ENCODE measurements at regions not wholly inside any gene's neighbourhood (a gene's known extent, or its start where the extent isn't known, plus 50 kb on each side); places are given as distances from the start of the nearest gene placed in this dataset.
"Not testable (repeated sequence)": the region's sequence is repeated elsewhere in the genome, so short reads cannot be mapped to it uniquely, and the experiment has no call there.

DNA sequence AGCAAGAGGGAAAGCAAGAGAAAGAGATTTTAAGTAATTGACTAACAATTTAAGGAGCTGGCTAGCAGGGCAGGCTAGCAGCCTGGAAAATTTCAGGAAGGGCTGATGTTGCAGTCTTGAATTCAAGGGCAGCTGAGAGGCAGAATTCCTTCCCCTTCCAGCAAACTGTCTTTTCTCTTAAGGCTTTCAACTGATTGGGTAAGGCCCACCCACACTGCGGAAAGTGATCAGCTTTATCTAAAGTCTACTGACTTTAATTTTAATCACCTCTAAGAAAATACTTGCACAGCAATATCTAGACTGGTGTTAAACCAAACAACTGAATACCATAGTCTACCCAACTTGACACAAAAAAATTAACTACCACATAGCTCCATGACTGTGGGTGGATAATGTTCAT lies 303.9 kb downstream of the FZD1 start:
- ATAC-seq (ENCODE audit: low read depth) (no peak), DNase-seq (no peak)
- Mint-ChIP-seq H3K4me1 (no peaks in the 10 kb centered on the region), H3K27me3 (no peaks in the 10 kb centered on the region), H3K9me3 (no peaks in the 10 kb centered on the region), H3K27ac (no peak overlapping the region), H3K36me3 (ENCODE audit: low read depth) (no peaks in the 10 kb centered on the region), H3K4me3 (no peak overlapping the region)
- intact Hi-C loops (cut with micrococcal nuclease): no loop called here
- TF ChIP-seq, protein P1, sequence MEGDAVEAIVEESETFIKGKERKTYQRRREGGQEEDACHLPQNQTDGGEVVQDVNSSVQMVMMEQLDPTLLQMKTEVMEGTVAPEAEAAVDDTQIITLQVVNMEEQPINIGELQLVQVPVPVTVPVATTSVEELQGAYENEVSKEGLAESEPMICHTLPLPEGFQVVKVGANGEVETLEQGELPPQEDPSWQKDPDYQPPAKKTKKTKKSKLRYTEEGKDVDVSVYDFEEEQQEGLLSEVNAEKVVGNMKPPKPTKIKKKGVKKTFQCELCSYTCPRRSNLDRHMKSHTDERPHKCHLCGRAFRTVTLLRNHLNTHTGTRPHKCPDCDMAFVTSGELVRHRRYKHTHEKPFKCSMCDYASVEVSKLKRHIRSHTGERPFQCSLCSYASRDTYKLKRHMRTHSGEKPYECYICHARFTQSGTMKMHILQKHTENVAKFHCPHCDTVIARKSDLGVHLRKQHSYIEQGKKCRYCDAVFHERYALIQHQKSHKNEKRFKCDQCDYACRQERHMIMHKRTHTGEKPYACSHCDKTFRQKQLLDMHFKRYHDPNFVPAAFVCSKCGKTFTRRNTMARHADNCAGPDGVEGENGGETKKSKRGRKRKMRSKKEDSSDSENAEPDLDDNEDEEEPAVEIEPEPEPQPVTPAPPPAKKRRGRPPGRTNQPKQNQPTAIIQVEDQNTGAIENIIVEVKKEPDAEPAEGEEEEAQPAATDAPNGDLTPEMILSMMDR (IDR thresholded peaks at IDR 0.05): no peak
- ChIA-PET POLR2A (no interaction called here), CTCF (no interaction called here)

DNA sequence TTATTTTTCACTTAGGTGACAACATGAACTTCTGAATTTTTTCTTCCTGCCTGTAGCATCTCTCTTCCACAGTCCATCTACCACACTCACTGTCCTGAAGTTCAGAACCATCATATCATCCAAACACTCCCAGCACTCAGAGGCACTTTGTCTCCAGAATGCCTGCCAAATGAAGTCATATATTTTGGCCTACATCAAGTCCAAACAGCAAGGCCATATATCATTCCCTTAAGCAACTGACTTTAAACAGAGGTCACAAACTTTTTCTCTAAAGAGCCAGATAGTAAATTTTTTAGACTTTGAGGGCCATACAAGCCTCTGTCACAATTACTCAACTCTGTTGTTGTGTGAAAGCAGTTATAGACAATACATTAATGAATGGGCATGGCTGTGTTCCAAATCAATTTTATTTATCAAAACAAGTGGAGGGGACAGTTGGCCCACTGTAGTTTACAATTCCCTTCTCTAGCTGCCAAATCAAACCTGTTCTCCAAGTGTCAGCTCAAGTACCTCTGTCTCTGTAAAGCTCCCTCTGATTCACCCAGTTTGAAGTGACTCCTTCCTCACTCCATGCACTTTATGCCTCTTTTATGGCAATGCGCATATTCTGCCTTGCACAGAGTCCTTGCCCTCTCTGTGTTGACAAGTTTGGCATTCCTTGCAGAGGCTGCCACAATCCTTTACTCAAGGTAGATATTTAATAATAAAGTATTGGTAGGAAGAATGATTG lies 305.7 kb downstream of the FZD1 start:
- intact Hi-C loops (cut with micrococcal nuclease): no loop called here
- POLR2A ChIA-PET: no interaction called here
- Mint-ChIP-seq H3K4me1 (no peaks in the 10 kb centered on the region), H3K27me3 (no peaks in the 10 kb centered on the region), H3K9me3 (no peaks in the 10 kb centered on the region), H3K36me3 (ENCODE audit: low read depth) (no peaks in the 10 kb centered on the region), H3K27ac (no peak overlapping the region), H3K4me3 (no peak overlapping the region)
- CTCF ChIA-PET: no interaction called here
- ATAC-seq (ENCODE audit: low read depth) (no peak), DNase-seq (no peak)
- TF ChIP-seq, protein P1 (IDR thresholded peaks at IDR 0.05): no peak

DNA sequence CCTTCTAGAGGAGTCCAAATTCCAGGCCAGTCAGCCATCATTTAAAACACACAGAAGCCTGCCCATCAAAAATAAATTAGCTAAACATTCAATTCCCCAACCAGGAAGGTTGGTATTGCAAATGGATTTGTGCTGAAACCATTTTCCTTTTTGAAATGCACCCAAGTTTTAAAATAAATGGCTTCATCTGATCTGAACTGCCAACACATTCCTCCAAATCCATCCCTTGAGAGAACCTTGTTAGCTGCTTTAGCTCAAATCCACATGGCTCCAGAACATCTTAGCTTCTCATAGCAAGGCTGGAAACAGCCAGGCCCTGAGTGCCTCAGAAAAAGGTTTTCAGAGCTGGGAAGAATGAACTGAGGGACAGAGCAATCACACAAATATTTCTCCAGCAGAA lies 306.3 kb downstream of the FZD1 start:
- no peaks in the 10 kb centered on the region for H3K36me3 Mint-ChIP-seq (ENCODE audit: low read depth)
- no peak overlapping the region for H3K27ac Mint-ChIP-seq
- POLR2A ChIA-PET: no interaction called here
- H3K4me1 Mint-ChIP-seq: no peaks in the 10 kb centered on the region
- H3K27me3 Mint-ChIP-seq: no peaks in the 10 kb centered on the region
- H3K4me3 Mint-ChIP-seq: no peak overlapping the region
- ATAC-seq (ENCODE audit: low read depth) (no peak), DNase-seq (no peak)
- H3K9me3 Mint-ChIP-seq: no peaks in the 10 kb centered on the region
- intact Hi-C loops (cut with micrococcal nuclease): no loop called here
- CTCF ChIA-PET: no interaction called here
- TF ChIP-seq, protein P1 (IDR thresholded peaks at IDR 0.05): no peak

GRCh38 chr7:91571601-91572000 lies 307.4 kb downstream of the FZD1 start:
- Mint-ChIP-seq H3K4me3 (no peak overlapping the region), H3K9me3 (peaks cover 3% of the 10 kb centered on the region), H3K27me3 (no peaks in the 10 kb centered on the region), H3K36me3 (ENCODE audit: low read depth) (no peaks in the 10 kb centered on the region), H3K4me1 (no peaks in the 10 kb centered on the region), H3K27ac (no peak overlapping the region)
- intact Hi-C loops (cut with micrococcal nuclease): no loop called here
- ATAC-seq (ENCODE audit: low read depth) (no peak), DNase-seq (no peak)
- TF ChIP-seq, protein P1 (IDR thresholded peaks at IDR 0.05): no peak
- ChIA-PET POLR2A (no interaction called here), CTCF (no interaction called here)

GRCh38 chr7:91573405-91573804 lies 307.1 kb downstream of the MTERF1 start:
- CTCF ChIA-PET: no interaction called here
- no peaks in the 10 kb centered on the region for H3K4me1 Mint-ChIP-seq
- no peak overlapping the region for H3K4me3 Mint-ChIP-seq
- POLR2A ChIA-PET: no interaction called here
- no peaks in the 10 kb centered on the region for H3K27me3 Mint-ChIP-seq
- H3K36me3 Mint-ChIP-seq (ENCODE audit: low read depth): no peaks in the 10 kb centered on the region
- TF ChIP-seq, protein P1 (IDR thresholded peaks at IDR 0.05): no peak
- ATAC-seq (ENCODE audit: low read depth): no peak
- H3K27ac Mint-ChIP-seq: no peak overlapping the region
- no peak for DNase-seq
- peaks cover 3% of the 10 kb centered on the region for H3K9me3 Mint-ChIP-seq
- intact Hi-C loops (cut with micrococcal nuclease): no loop called here

GRCh38 chr7:91576459-91576858 lies 304.0 kb downstream of the MTERF1 start:
- POLR2A ChIA-PET; H3K27ac Mint-ChIP-seq; H3K4me3 Mint-ChIP-seq; H3K9me3 Mint-ChIP-seq; H3K27me3 Mint-ChIP-seq; DNase-seq; H3K4me1 Mint-ChIP-seq; CTCF ChIA-PET; ATAC-seq (ENCODE audit: low read depth); H3K36me3 Mint-ChIP-seq (ENCODE audit: low read depth); intact Hi-C loops (cut with micrococcal nuclease): not testable (repeated sequence)
